Endothelial cell of umbilical vein (primary cell): ENCODE measurements at regions not wholly inside any gene's neighbourhood (a gene's known extent, or its start where the extent isn't known, plus 50 kb on each side); places are given as distances from the start of the nearest gene placed in this dataset.

ENCODE experiments used
- BruUV-seq: library from RNA; stranded (reverse); fragments of 400-500 nt; replicated peaks from 2 replicates; lab custom pipeline; 2021; lab: Mats Ljungman, UMichigan
- CTCF ChIA-PET: fragments of 300-600, 350-600 bp; sonication (Branson Sonifier 250); formaldehyde crosslinking; loops from one replicate; lab custom pipeline; 2021; ENCODE audit warnings: antibody characterized with exemption, inconsistent platforms; lab: Charles Lee
- POLR2A ChIA-PET: fragments of 300-600, 350-600 bp; sonication (Branson Sonifier 250); formaldehyde crosslinking; loops from one replicate; lab custom pipeline; 2021; ENCODE audit warnings: antibody characterized with exemption, inconsistent platforms; lab: Charles Lee
- DNase-seq: peaks from one replicate; pipeline ENCODE4 v3.0.0-alpha.2; 2011; ENCODE audit warnings: low read depth, low spot score
- FAIRE-seq: peaks from 2 replicates; lab custom pipeline; 2011; peaks lifted over from hg19 to GRCh38; lab: Jason Lieb, UNC
- H2AFZ ChIP-seq: 2 replicates; pipeline ENCODE4 v1.6.0; 2012; ENCODE audit warnings: low read depth, low read length, control low read depth, inconsistent platforms
- H3K27ac ChIP-seq: 2 replicates; pipeline ENCODE4 v1.5.1; 2011; ENCODE audit warnings: low read depth, mild to moderate bottlenecking, control low read depth, low read length, moderate library complexity; ENCODE audit not compliant: insufficient read depth
- H3K27me3 ChIP-seq, 2 experiments: 2 replicates each; pipeline versions ENCODE4 v1.6.0 to v1.6.1; 2011; ENCODE audit warnings: low read length in 2 of 2, mixed read lengths in 1 of 2; ENCODE audit not compliant: control insufficient read depth in 2 of 2, insufficient read depth in 2 of 2
- H3K36me3 ChIP-seq, 2 experiments: 2 replicates in 1 of 2; 3 replicates in 1 of 2; pipeline ENCODE4 v1.5.1; 2011; ENCODE audit warnings: low read length in 2 of 2, mild to moderate bottlenecking in 1 of 2, moderate library complexity in 1 of 2; ENCODE audit not compliant: control insufficient read depth in 2 of 2, insufficient read depth in 2 of 2; ENCODE audit errors: extremely low read depth in 1 of 2
- H3K4me1 ChIP-seq: 3 replicates; pipeline ENCODE4 v1.5.1; 2011; ENCODE audit warnings: mild to moderate bottlenecking, low read length; ENCODE audit not compliant: control insufficient read depth, insufficient read depth; ENCODE audit errors: extremely low read depth
- H3K4me2 ChIP-seq: 2 replicates; pipeline ENCODE4 v1.6.1; 2011; ENCODE audit warnings: low read length, control low read depth, mixed read lengths; ENCODE audit not compliant: insufficient read depth
- H3K4me3 ChIP-seq, 3 experiments: fragments of 200-600 bp in 1 of 3; sonication (generic), shearing (Covaris generic) in 1 of 3; replicated peaks in 1 of 3; 2 replicates each; pipeline ENCODE4 v1.5.1; 2011 to 2016; ENCODE audit warnings: control low read depth in 3 of 3, low read length in 3 of 3, mild to moderate bottlenecking in 2 of 3, inconsistent platforms in 1 of 3, low read depth in 1 of 3, moderate library complexity in 1 of 3; ENCODE audit not compliant: insufficient read depth in 1 of 3
- H3K79me2 ChIP-seq: 2 replicates; pipeline ENCODE4 v1.6.0; 2012; ENCODE audit warnings: low read length, inconsistent platforms; ENCODE audit not compliant: control insufficient read depth, insufficient read depth
- H3K9ac ChIP-seq: replicated peaks from 2 replicates; pipeline ENCODE3; 2011; ENCODE audit warnings: low read length, control low read depth; ENCODE audit not compliant: insufficient read depth; ENCODE audit errors: extremely low read depth
- H3K9me1 ChIP-seq: replicated peaks from 3 replicates; pipeline ENCODE4 v1.6.0; 2011; ENCODE audit warnings: mild to moderate bottlenecking, low read length; ENCODE audit not compliant: control insufficient read depth, insufficient read depth; ENCODE audit errors: extremely low read depth
- H3K9me3 ChIP-seq: replicated peaks from 2 replicates; pipeline ENCODE4 v1.5.1; 2012; ENCODE audit warnings: low read length, inconsistent platforms; ENCODE audit not compliant: control insufficient read depth, insufficient read depth
- H4K20me1 ChIP-seq: replicated peaks from 2 replicates; pipeline ENCODE3; 2011; ENCODE audit warnings: mild to moderate bottlenecking, low read length; ENCODE audit not compliant: control insufficient read depth, insufficient read depth; ENCODE audit errors: extremely low read depth
- CTCF ChIP-seq, 2 donors: IDR thresholded peaks; 1 replicate in 1 of 2; 2 replicates in 1 of 2; pipeline ENCODE4 v1.5.1; 2011; ENCODE audit warnings: low read length in 2 of 2, mild to moderate bottlenecking in 2 of 2, moderate library complexity in 2 of 2, control low read depth in 1 of 2, inconsistent platforms in 1 of 2, low read depth in 1 of 2; ENCODE audit not compliant: insufficient read depth in 1 of 2; ENCODE audit errors: extremely low read depth in 1 of 2
- EZH2 ChIP-seq: IDR thresholded peaks from 2 replicates; pipeline ENCODE4 v1.6.1; 2012; ENCODE audit warnings: borderline replicate concordance, low read depth, mild to moderate bottlenecking, moderate library complexity, low read length, inconsistent platforms; ENCODE audit not compliant: severe bottlenecking
- FOS ChIP-seq: IDR thresholded peaks from 2 replicates; pipeline ENCODE4 v1.6.1; 2011; ENCODE audit warnings: mild to moderate bottlenecking, low read length, moderate library complexity, borderline replicate concordance; ENCODE audit not compliant: insufficient read depth
- GATA2 ChIP-seq: IDR thresholded peaks from 2 replicates; pipeline ENCODE4 v1.7.0; 2011; ENCODE audit warnings: low read depth, mild to moderate bottlenecking, moderate library complexity, mixed read lengths, low read length; ENCODE audit not compliant: insufficient read length, insufficient read depth
- JUN ChIP-seq: IDR thresholded peaks from 2 replicates; pipeline ENCODE4 v1.6.1; 2011; ENCODE audit warnings: borderline replicate concordance, low read depth; ENCODE audit not compliant: insufficient read length, insufficient read depth
- MAX ChIP-seq: IDR thresholded peaks from 2 replicates; pipeline ENCODE4 v1.6.1; 2011; ENCODE audit not compliant: insufficient read depth, insufficient read length
- MYC ChIP-seq: IDR thresholded peaks from one replicate; pipeline ENCODE4 v1.6.1; 2011; ENCODE audit warnings: mild to moderate bottlenecking, low read depth, low read length
- POLR2A ChIP-seq: IDR thresholded peaks from 2 replicates; pipeline ENCODE4 v1.6.1; 2012; ENCODE audit warnings: low read depth, mild to moderate bottlenecking, control low read depth, low read length
- POLR2AphosphoS5 ChIP-seq: IDR thresholded peaks from 2 replicates; pipeline ENCODE4 v1.6.1; 2012; ENCODE audit warnings: low read depth, mild to moderate bottlenecking, control low read depth, low read length, moderate library complexity; ENCODE audit not compliant: insufficient read depth
- dilution Hi-C: fragments of 300-500 bp; cut with MboI; formaldehyde crosslinking; loops from one replicate; pipeline ENCODE4 v1.15.0; 2019; ENCODE audit warnings: low sequenced_read_pairs; ENCODE audit not compliant: extremely low pct_ligation_motif_present
- intact Hi-C: fragments of 100-400 bp; cut with micrococcal nuclease; formaldehyde crosslinking; loops from one replicate; pipeline ENCODE4 v1.10.0; 2022

GRCh38 chr2:80854831-80855230 lies 550.3 kb upstream of the LRRTM1 start:
- H3K4me1 ChIP-seq, result no peaks in the 10 kb centered on the region
- no peak overlapping the region for H3K27ac ChIP-seq
- FAIRE-seq, result no peak
- H2AFZ ChIP-seq, result no peak overlapping the region
- H3K27me3 ChIP-seq, result no peaks in the 10 kb centered on the region
- no peak overlapping the region for H3K4me3 ChIP-seq
- ChIA-PET CTCF (no interaction called here), POLR2A (no interaction called here)
- no peak overlapping the region for H3K4me2 ChIP-seq
- peaks cover 2% of the 10 kb centered on the region for H3K9me3 ChIP-seq
- dilution Hi-C loops (no loop called here), intact Hi-C loops (no loop called here)
- H4K20me1 ChIP-seq, result no peaks in the 10 kb centered on the region
- TF ChIP-seq GATA2, result no peak
- no peak for TF ChIP-seq CTCF (IDR thresholded peaks at IDR 0.05; ENCODE audit: extremely low read depth in 1 of 2, insufficient read depth in 1 of 2, low read depth in 1 of 2, low read length in 2 of 2)
- no peak for TF ChIP-seq POLR2A
- no peak for TF ChIP-seq EZH2
- no peak for TF ChIP-seq MAX
- TF ChIP-seq MYC, result no peak
- no peaks in the 10 kb centered on the region for H3K79me2 ChIP-seq
- no peaks in the 10 kb centered on the region for H3K9me1 ChIP-seq
- H3K9ac ChIP-seq, result no peak overlapping the region
- no peaks in the 10 kb centered on the region for H3K36me3 ChIP-seq
- no peak for DNase-seq
- no TSS peak for BruUV-seq

- Histone ChIP-seq H3K9me1 (no peaks in the 10 kb centered on the region), H3K27ac (no peak overlapping the region), H3K9me3 (no peaks in the 10 kb centered on the region), H3K4me3 (no peak overlapping the region), H3K4me2 (no peak overlapping the region), H2AFZ (no peak overlapping the region), H4K20me1 (no peaks in the 10 kb centered on the region), H3K79me2 (no peaks in the 10 kb centered on the region), H3K9ac (no peak overlapping the region), H3K27me3 (no peaks in the 10 kb centered on the region), H3K36me3 (no peaks in the 10 kb centered on the region), H3K4me1 (no peaks in the 10 kb centered on the region)
- dilution Hi-C loops, result no loop called here
- TF ChIP-seq EZH2 (no peak), FOS (no peak), POLR2AphosphoS5 (no peak), MAX (no peak), CTCF (IDR thresholded peaks at IDR 0.05; ENCODE audit: extremely low read depth in 1 of 2, insufficient read depth in 1 of 2, low read depth in 1 of 2, low read length in 2 of 2) (no peak), MYC (no peak), POLR2A (no peak), GATA2 (no peak), JUN (no peak)
- CTCF ChIA-PET, result no interaction called here
- no peak for FAIRE-seq
- intact Hi-C loops, result no loop called here
- no peak for DNase-seq
- no TSS peak for BruUV-seq
- POLR2A ChIA-PET, result no interaction called here
Measured at GRCh38 chr2:80852808-80853139, 548.2 kb upstream of the LRRTM1 start.
